Aorta (tissue), 5 donors: ENCODE measurements at regions not wholly inside any gene's neighbourhood (a gene's known extent, or its start where the extent isn't known, plus 50 kb on each side); places are given as distances from the start of the nearest gene placed in this dataset.
A peak's percentile ranks its signal among the peaks of the same experiment; 100 is the strongest.

ENCODE experiments used
- ATAC-seq: fragments of 200-7000 bp; cut with Tn5 transposase; one replicate; pipeline ENCODE4 v1.9.1; 2022; ENCODE audit warnings: moderate library complexity; ENCODE audit not compliant: low FRiP score
- DNase-seq, 2 donors: peaks; one replicate each; pipeline ENCODE4 v3.0.0-alpha.2; 2020
- H3K27ac ChIP-seq, 2 donors: one replicate each; pipeline ENCODE4 v1.5.1; 2013; ENCODE audit warnings: low read length in 2 of 2, mild to moderate bottlenecking in 2 of 2, moderate library complexity in 2 of 2, control low read depth in 1 of 2, inconsistent platforms in 1 of 2, low read depth in 1 of 2
- H3K27me3 ChIP-seq, 2 donors: one replicate each; pipeline ENCODE4 v1.6.1; 2013; ENCODE audit warnings: control low read depth in 1 of 2, low read length in 1 of 2, mild to moderate bottlenecking in 1 of 2, moderate library complexity in 1 of 2; ENCODE audit not compliant: insufficient read depth in 2 of 2, control insufficient read depth in 1 of 2
- H3K36me3 ChIP-seq, 2 donors: one replicate each; pipeline ENCODE4 v1.6.1; 2013; ENCODE audit warnings: control low read depth in 1 of 2, low read length in 1 of 2, mild to moderate bottlenecking in 1 of 2; ENCODE audit not compliant: insufficient read depth in 2 of 2, control insufficient read depth in 1 of 2
- H3K4me1 ChIP-seq, 2 donors: one replicate each; pipeline ENCODE4 v1.6.1; 2013; ENCODE audit warnings: low read length in 2 of 2, control low read depth in 1 of 2, mild to moderate bottlenecking in 1 of 2, moderate library complexity in 1 of 2; ENCODE audit not compliant: insufficient read depth in 2 of 2, control insufficient read depth in 1 of 2
- H3K4me3 ChIP-seq, 2 donors: one replicate each; pipeline ENCODE4 v1.5.1; 2013; ENCODE audit warnings: low read length in 2 of 2, control low read depth in 1 of 2, mild to moderate bottlenecking in 1 of 2
- H3K9me3 ChIP-seq: one replicate; pipeline ENCODE4 v1.6.1; 2013; ENCODE audit warnings: mild to moderate bottlenecking, low read length; ENCODE audit not compliant: control insufficient read depth
- WGBS, 2 donors: extraction: QIAGEN DNeasy Blood & Tissue Kit; methylation state at CpG; one replicate each; pipeline ENCODE4 v1.1.7; 2013; 5-methylcytosine and 5-hydroxymethylcytosine counted together
- intact Hi-C, 2 donors: fragments of 100-400 bp; cut with DNase I; formaldehyde crosslinking; loops; one replicate each; pipeline versions ENCODE4 v1.14.2 to v1.15.0; 2022
- donor health status: healthy with polysubstance abuse.
- donor health status: Bipolar disorder and iron deficiency.
- donor health status: DM: no; HTN: no; CAD: no.
- donor health status: DM: no; HTN: no; CAD: no.
- donor health status: DM: yes; HTN: yes; CAD: no.

- Histone ChIP-seq H3K4me3 (no peak overlapping the region), H3K27ac (no peak overlapping the region), H3K36me3 (no peaks in the 10 kb centered on the region), H3K27me3 (no peaks in the 10 kb centered on the region), H3K9me3 (no peaks in the 10 kb centered on the region), H3K4me1 (peaks cover 0 to 3% of the 10 kb centered on the region in 2 donors)
- intact Hi-C loops, result no loop called here
- no peak for ATAC-seq
- DNase-seq, result no peak
- 51 to 70% methylated on average over 1 of the region's 1 CpG for WGBS, 2 donors
Observed at GRCh38 chr11:91158297-91158696, 935.4 kb upstream of the CHORDC1 start.

- Histone ChIP-seq H3K9me3 (peaks cover 3% of the 10 kb centered on the region), H3K4me3 (no peak overlapping the region), H3K27me3 (no peaks in the 10 kb centered on the region), H3K27ac (no peak overlapping the region), H3K4me1 (peaks cover 0 to 3% of the 10 kb centered on the region in 2 donors), H3K36me3 (no peaks in the 10 kb centered on the region)
- whole genome bisulfite sequencing, 2 donors, result 69 to 76% methylated on average over 8 of the region's 8 CpGs
- DNase-seq, result no peak
- intact Hi-C loops, result no loop called here
- no peak for ATAC-seq
Observed at GRCh38 chr11:91156041-91156440, 933.2 kb upstream of the CHORDC1 start.

- Histone ChIP-seq H3K36me3 (no peaks in the 10 kb centered on the region), H3K4me3 (no peak overlapping the region), H3K27ac (no peak overlapping the region), H3K9me3 (peaks cover 3% of the 10 kb centered on the region), H3K4me1 (no peaks in the 10 kb centered on the region), H3K27me3 (no peaks in the 10 kb centered on the region)
- DNase-seq (no peak), ATAC-seq (no peak)
- WGBS, 2 donors, result 64 to 79% methylated on average over 2 of the region's 2 CpGs
- intact Hi-C loops, result no loop called here
Observed at GRCh38 chr11:91147885-91148284, 925.0 kb upstream of the CHORDC1 start.

GRCh38 chr11:91141655-91142054 is 918.8 kb upstream of the CHORDC1 start:
- DNase-seq, result no peak
- H3K4me3 ChIP-seq, result no peak overlapping the region
- no peaks in the 10 kb centered on the region for H3K36me3 ChIP-seq
- no peaks in the 10 kb centered on the region for H3K4me1 ChIP-seq
- intact Hi-C loops, result no loop called here
- no peak overlapping the region for H3K27ac ChIP-seq
- H3K27me3 ChIP-seq, result no peaks in the 10 kb centered on the region
- ATAC-seq, result no peak
- WGBS, 2 donors, result 85 to 87% methylated on average over 3 of the region's 3 CpGs
- H3K9me3 ChIP-seq, result no peaks in the 10 kb centered on the region

- DNase-seq (no peak), ATAC-seq (no peak)
- peaks cover 2 to 7% of the 10 kb centered on the region in 2 donors for H3K4me1 ChIP-seq
- no peak overlapping the region for H3K27ac ChIP-seq
- H3K27me3 ChIP-seq, result no peaks in the 10 kb centered on the region
- H3K4me3 ChIP-seq, result no peak overlapping the region
- intact Hi-C loops, result no loop called here
- WGBS, 2 donors, result 92 to 97% methylated on average over 2 of the region's 2 CpGs
- H3K9me3 ChIP-seq, result no peaks in the 10 kb centered on the region
- no peaks in the 10 kb centered on the region for H3K36me3 ChIP-seq
Observed at GRCh38 chr11:91136631-91137030, 913.8 kb upstream of the CHORDC1 start.

GRCh38 chr11:91133361-91133760 is 910.5 kb upstream of the CHORDC1 start:
- Histone ChIP-seq H3K9me3 (no peaks in the 10 kb centered on the region), H3K4me1 (peaks cover 2 to 7% of the 10 kb centered on the region in 2 donors), H3K36me3 (no peaks in the 10 kb centered on the region), H3K27me3 (no peaks in the 10 kb centered on the region), H3K4me3 (no peak overlapping the region), H3K27ac (peak overlapping the region; percentile 90 to 96)
- ATAC-seq (peak; percentile 72), DNase-seq (no peak)
- intact Hi-C loops, result no loop called here

- WGBS, 2 donors, result 92 to 93% methylated on average over 3 of the region's 3 CpGs
- H3K9me3 ChIP-seq, result no peaks in the 10 kb centered on the region
- intact Hi-C loops, result no loop called here
- no peak for ATAC-seq
- H3K4me1 ChIP-seq, result peaks cover 2 to 7% of the 10 kb centered on the region in 2 donors
- H3K27ac ChIP-seq, result no peak overlapping the region
- no peaks in the 10 kb centered on the region for H3K27me3 ChIP-seq
- H3K4me3 ChIP-seq, result no peak overlapping the region
- DNase-seq, result no peak
- H3K36me3 ChIP-seq, result no peaks in the 10 kb centered on the region
Observed at GRCh38 chr11:91129596-91129995, 906.7 kb upstream of the CHORDC1 start.

- intact Hi-C loops, result no loop called here
- H3K4me3 ChIP-seq, result no peak overlapping the region
- 94 to 97% methylated on average over 1 of the region's 1 CpG for WGBS, 2 donors
- H3K9me3 ChIP-seq, result no peaks in the 10 kb centered on the region
- DNase-seq, result no peak
- no peak overlapping the region for H3K27ac ChIP-seq
- ATAC-seq, result no peak
- no peaks in the 10 kb centered on the region for H3K36me3 ChIP-seq
- H3K27me3 ChIP-seq, result no peaks in the 10 kb centered on the region
- H3K4me1 ChIP-seq, result no peaks in the 10 kb centered on the region
Observed at GRCh38 chr11:91124363-91124762, 901.5 kb upstream of the CHORDC1 start.

- DNase-seq (no peak), ATAC-seq (no peak)
- H3K36me3 ChIP-seq, result no peaks in the 10 kb centered on the region
- 54 to 64% methylated on average over 1 of the region's 1 CpG for WGBS, 2 donors
- intact Hi-C loops, result no loop called here
- no peak overlapping the region for H3K4me3 ChIP-seq
- no peaks in the 10 kb centered on the region for H3K4me1 ChIP-seq
- no peaks in the 10 kb centered on the region for H3K27me3 ChIP-seq
- H3K9me3 ChIP-seq, result no peaks in the 10 kb centered on the region
- H3K27ac ChIP-seq, result no peak overlapping the region
Observed at GRCh38 chr11:91115116-91115515, 892.3 kb upstream of the CHORDC1 start.
